ENCODE measurements at regions not wholly inside any gene's neighbourhood (a gene's known extent, or its start where the extent isn't known, plus 50 kb on each side); places are given as distances from the start of the nearest gene placed in this dataset.

- no peak for TF ChIP-seq POLR2AphosphoS5 (IDR thresholded peaks at IDR 0.05; ENCODE audit: low read depth, low read length)
- no peak for TF ChIP-seq CREB1 (IDR thresholded peaks at IDR 0.05)
- no peak for TF ChIP-seq PHF8 (conservative IDR thresholded peaks at IDR 0.05; ENCODE audit: low read depth, low read length)
- TF ChIP-seq HDAC6 (IDR thresholded peaks at IDR 0.05; ENCODE audit: low read depth, low read length), result no peak
Measured at GRCh38 chr4:24319387-24319786, 265.0 kb downstream of the DHX15 start.
